ENCODE measurements at regions not wholly inside any gene's neighbourhood (a gene's known extent, or its start where the extent isn't known, plus 50 kb on each side); places are given as distances from the start of the nearest gene placed in this dataset.

DNA sequence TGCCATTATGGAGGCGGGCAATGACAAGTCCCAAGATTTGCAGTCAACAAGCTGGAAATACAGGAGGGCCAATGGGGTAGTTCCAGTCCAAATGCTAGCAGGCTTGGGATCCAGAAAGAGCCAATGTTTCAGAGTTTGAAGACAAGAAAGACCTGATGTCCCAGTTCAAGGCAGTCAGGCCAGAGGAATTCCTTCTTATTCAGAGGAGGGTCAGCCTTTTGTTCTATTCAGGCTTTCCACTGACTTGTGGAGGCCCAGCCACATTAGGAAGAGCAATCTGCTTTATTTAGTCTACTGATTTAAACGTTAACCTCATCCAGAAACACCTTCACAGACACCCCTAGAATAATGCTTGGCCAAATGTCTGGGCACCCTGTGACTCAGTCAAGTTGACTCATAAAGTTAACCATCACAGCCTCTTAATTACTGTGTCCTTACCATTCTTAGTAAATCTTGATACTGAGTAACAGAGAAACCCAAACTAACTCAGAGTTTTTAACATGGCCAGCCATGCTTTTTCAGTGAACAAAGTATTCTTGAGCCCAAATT lies 50.9 kb upstream of the NPHP3 start:
- no peak for FAIRE-seq
- DNase-seq (ENCODE audit: insufficient read length, low spot score) = no peak

DNA sequence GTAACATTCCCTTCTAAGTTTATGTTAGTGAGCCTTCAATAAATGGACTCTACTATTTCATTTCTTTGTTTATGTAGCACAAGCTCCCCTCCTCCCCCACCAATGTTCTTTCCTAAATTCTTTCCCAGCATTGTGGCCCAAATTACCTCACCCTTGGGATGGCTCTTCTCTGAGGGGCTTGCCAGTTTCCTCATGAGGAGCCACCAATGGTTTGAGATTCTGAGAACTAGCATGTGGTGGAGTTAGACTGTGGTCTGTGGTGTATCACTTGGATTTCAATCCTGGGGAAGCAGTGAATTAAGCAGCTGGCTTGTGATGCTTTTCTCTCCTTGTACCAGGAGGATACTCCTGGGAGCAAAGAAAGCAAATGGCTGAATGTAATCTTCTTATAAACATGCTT lies 50.0 kb upstream of the NPHP3 start:
- no peak for FAIRE-seq
- DNase-seq (ENCODE audit: insufficient read length, low spot score) = no peak
